Gastroesophageal sphincter (tissue), 4 donors: ENCODE measurements at regions not wholly inside any gene's neighbourhood (a gene's known extent, or its start where the extent isn't known, plus 50 kb on each side); places are given as distances from the start of the nearest gene placed in this dataset.

Source experiments
- ATAC-seq: fragments of 150-250 bp; one replicate; pipeline ENCODE4 v1.9.1; 2016; ENCODE audit warnings: mild to moderate bottlenecking, moderate library complexity
- H3K27ac ChIP-seq, 4 donors: fragments of 200-600 bp; sonication (generic) in 3 of 4; 1 replicate in 3 of 4; 2 replicates in 1 of 4; pipeline ENCODE4 v1.5.1; 2016 to 2019
- H3K27me3 ChIP-seq: fragments of 200-600 bp; sonication (generic); one replicate; pipeline ENCODE4 v1.5.1; 2019
- H3K36me3 ChIP-seq, 2 donors: fragments of 200-600 bp; sonication (generic); one replicate each; pipeline ENCODE4 v1.5.1; 2019; ENCODE audit warnings: control low read depth in 1 of 2
- H3K4me1 ChIP-seq, 3 donors: fragments of 200-600 bp; sonication (generic); 1 replicate in 2 of 3; 2 replicates in 1 of 3; pipeline ENCODE4 v1.5.1; 2016 to 2019; ENCODE audit warnings: control low read depth in 2 of 3
- H3K4me3 ChIP-seq, 2 donors: fragments of 200-600 bp; sonication (generic); one replicate each; pipeline ENCODE4 v1.5.1; 2019; ENCODE audit warnings: mild to moderate bottlenecking in 1 of 2, moderate library complexity in 1 of 2
- H3K9me3 ChIP-seq, 3 donors: fragments of 200-600 bp; sonication (generic); one replicate each; pipeline ENCODE4 v1.5.1; 2017 to 2019; ENCODE audit warnings: control low read depth in 2 of 3
- EP300 ChIP-seq: sonication (generic); formaldehyde crosslinking; IDR thresholded peaks from one replicate; pipeline ENCODE4 v1.6.1; 2017; ENCODE audit warnings: antibody characterized with exemption, mild to moderate bottlenecking
- POLR2A ChIP-seq, 2 donors: fragments of 450-650 bp; IDR thresholded peaks; one replicate each; pipeline ENCODE4 v1.6.1; 2017; ENCODE audit warnings: antibody characterized with exemption in 2 of 2, mild to moderate bottlenecking in 2 of 2, moderate library complexity in 1 of 2
- POLR2AphosphoS5 ChIP-seq: sonication (generic); formaldehyde crosslinking; IDR thresholded peaks from one replicate; pipeline ENCODE4 v1.6.1; 2017; ENCODE audit warnings: antibody characterized with exemption
- WGBS, 2 donors: methylation state at CpG; one replicate each; pipeline ENCODE4 v1.1.5; 2018; ENCODE audit warnings: low coverage in 1 of 2; 5-methylcytosine and 5-hydroxymethylcytosine counted together
- TF ChIP-seq, protein P1 (sequence below), 4 experiments: fragments of 200-600 bp in 2 of 4; fragments of 450-650 bp in 2 of 4; sonication (generic) in 1 of 4; IDR thresholded peaks; one replicate each; pipeline ENCODE4 v1.5.1; 2017 to 2019; ENCODE audit warnings: antibody characterized with exemption in 4 of 4, mild to moderate bottlenecking in 2 of 4, moderate library complexity in 2 of 4

DNA sequence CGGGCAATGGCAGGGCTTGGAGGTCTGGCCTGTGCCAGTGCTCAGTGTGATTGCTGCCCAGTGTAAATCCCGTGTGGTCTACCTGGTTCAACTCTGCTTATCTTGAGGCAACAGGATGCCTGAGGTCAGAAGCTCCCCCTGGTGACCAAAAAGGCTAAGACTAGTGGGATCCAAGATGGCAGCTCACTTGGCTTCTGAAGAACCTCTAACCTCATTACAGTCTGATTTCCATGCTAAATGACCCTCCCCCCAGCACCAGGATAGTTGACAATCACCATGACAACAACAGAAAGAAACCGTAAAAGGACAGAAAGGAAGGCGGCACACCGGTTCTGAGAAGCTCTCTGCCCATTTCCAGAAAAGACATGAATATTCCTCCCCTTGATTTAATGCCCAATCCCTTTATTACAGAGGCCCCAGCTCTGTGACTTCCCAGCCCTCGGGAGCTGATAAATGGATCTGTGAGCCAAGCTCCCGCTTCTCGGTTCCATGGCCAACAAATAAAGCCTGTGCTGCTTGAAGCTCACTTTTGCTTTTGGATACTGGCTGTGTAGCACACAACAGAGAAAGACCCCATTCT, 398.4 kb downstream of the CTTN start:
- peaks cover 0 to 29% (median 0%) of the 10 kb centered on the region in 3 donors for H3K9me3 ChIP-seq
- 80 to 81% methylated on average over 3 to 4 of the region's 8 CpGs for WGBS, 2 donors
- TF ChIP-seq POLR2AphosphoS5 (no peak), POLR2A (IDR thresholded peaks at IDR 0.05) (no peak), EP300 (no peak)
- TF ChIP-seq, protein P1, sequence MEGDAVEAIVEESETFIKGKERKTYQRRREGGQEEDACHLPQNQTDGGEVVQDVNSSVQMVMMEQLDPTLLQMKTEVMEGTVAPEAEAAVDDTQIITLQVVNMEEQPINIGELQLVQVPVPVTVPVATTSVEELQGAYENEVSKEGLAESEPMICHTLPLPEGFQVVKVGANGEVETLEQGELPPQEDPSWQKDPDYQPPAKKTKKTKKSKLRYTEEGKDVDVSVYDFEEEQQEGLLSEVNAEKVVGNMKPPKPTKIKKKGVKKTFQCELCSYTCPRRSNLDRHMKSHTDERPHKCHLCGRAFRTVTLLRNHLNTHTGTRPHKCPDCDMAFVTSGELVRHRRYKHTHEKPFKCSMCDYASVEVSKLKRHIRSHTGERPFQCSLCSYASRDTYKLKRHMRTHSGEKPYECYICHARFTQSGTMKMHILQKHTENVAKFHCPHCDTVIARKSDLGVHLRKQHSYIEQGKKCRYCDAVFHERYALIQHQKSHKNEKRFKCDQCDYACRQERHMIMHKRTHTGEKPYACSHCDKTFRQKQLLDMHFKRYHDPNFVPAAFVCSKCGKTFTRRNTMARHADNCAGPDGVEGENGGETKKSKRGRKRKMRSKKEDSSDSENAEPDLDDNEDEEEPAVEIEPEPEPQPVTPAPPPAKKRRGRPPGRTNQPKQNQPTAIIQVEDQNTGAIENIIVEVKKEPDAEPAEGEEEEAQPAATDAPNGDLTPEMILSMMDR (IDR thresholded peaks at IDR 0.05) = no peak
- H3K4me1 ChIP-seq = no peaks in the 10 kb centered on the region
- no peak for ATAC-seq
- peaks cover 0 to 15% of the 10 kb centered on the region in 2 donors for H3K36me3 ChIP-seq
- H3K27ac ChIP-seq = no peak overlapping the region
- H3K4me3 ChIP-seq = no peak overlapping the region
- H3K27me3 ChIP-seq = no peaks in the 10 kb centered on the region

DNA sequence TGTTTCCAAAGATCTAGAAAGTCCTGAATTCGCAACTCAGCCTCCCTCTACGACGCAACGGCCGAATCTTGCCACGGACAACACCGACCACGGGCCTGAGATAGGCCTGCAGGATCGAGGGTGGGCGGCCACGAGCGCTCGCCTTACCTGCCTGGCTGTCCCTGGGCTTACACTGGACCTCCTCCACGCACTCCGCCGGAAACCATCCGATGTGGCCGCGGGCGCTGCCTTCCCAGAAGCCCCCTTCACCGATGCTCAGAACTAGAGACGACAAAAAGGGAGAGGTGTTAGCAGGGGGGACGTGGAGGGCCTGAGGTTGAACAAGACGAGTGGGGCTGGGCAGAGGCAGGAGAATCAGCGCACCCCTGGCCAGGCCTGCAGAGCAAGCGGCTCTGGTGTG, 400.0 kb downstream of the CTTN start:
- Histone ChIP-seq H3K4me3 (no peak overlapping the region), H3K27ac (no peak overlapping the region), H3K27me3 (no peaks in the 10 kb centered on the region), H3K4me1 (no peaks in the 10 kb centered on the region), H3K9me3 (peaks cover 0 to 17% (median 0%) of the 10 kb centered on the region in 3 donors), H3K36me3 (peaks cover 0 to 15% of the 10 kb centered on the region in 2 donors)
- 85 to 100% methylated on average over 1 to 22 of the region's 26 CpGs for WGBS, 2 donors
- no peak for ATAC-seq
- TF ChIP-seq, protein P1 (IDR thresholded peaks at IDR 0.05) = no peak
- no peak for TF ChIP-seq POLR2A (IDR thresholded peaks at IDR 0.05)
- no peak for TF ChIP-seq POLR2AphosphoS5
- no peak for TF ChIP-seq EP300

DNA sequence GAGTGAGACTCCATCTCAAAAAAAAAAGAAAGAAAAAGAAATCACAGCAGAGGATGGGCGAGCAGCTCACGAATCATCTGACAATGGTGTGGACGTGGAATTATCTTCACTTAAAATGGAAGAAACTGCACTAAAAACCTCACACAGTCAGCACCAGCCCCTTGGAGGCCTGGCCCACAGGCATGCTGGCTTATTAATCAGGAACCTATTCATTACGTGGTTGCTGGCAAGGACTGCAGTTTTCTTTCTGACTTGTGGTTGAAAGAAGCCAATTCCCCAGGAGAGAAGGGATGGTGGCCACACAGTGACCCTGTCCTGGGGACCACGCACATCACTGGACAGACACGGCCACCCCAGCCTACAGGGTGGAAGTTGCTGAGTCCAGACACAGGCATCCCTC, 401.1 kb downstream of the CTTN start:
- H3K4me1 ChIP-seq = no peaks in the 10 kb centered on the region
- H3K36me3 ChIP-seq = peaks cover 0 to 19% of the 10 kb centered on the region in 2 donors
- no peak overlapping the region for H3K27ac ChIP-seq
- WGBS, 2 donors = 14 to 75% methylated on average over 1 to 3 of the region's 6 CpGs
- H3K4me3 ChIP-seq = no peak overlapping the region
- no peak for TF ChIP-seq EP300
- H3K27me3 ChIP-seq = no peaks in the 10 kb centered on the region
- ATAC-seq = no peak
- H3K9me3 ChIP-seq = peaks cover 0 to 6% (median 0%) of the 10 kb centered on the region in 3 donors

DNA sequence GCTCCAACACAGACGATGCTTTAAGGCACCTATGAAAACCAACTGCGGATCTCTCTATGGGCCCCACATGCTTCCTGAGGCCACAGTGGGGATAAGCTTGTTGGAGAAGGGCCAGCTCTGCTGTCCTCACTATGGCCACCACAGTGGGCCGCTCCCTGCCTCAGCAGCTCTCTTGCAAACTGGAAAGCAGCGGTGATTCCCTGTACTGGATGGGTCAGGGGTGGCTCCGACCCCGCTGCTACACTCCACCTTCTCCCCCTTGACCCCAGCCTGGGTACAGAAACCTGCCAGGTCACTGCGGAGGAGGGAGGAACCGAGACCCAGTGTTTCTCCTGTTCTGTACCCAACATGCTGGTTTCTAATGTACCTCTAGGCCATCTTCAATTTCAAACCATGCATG, 403.9 kb downstream of the CTTN start:
- 90 to 93% methylated on average over 2 to 5 of the region's 8 CpGs for WGBS, 2 donors
- H3K36me3 ChIP-seq = peaks cover 0 to 37% of the 10 kb centered on the region in 2 donors
- no peaks in the 10 kb centered on the region for H3K27me3 ChIP-seq
- no peak for TF ChIP-seq POLR2A (IDR thresholded peaks at IDR 0.05)
- no peak for TF ChIP-seq EP300
- TF ChIP-seq, protein P1 (IDR thresholded peaks at IDR 0.05) = no peak
- TF ChIP-seq POLR2AphosphoS5 = no peak
- no peak overlapping the region for H3K4me3 ChIP-seq
- no peaks in the 10 kb centered on the region for H3K4me1 ChIP-seq
- no peaks in the 10 kb centered on the region for H3K9me3 ChIP-seq
- no peak for ATAC-seq
- no peak overlapping the region for H3K27ac ChIP-seq

DNA sequence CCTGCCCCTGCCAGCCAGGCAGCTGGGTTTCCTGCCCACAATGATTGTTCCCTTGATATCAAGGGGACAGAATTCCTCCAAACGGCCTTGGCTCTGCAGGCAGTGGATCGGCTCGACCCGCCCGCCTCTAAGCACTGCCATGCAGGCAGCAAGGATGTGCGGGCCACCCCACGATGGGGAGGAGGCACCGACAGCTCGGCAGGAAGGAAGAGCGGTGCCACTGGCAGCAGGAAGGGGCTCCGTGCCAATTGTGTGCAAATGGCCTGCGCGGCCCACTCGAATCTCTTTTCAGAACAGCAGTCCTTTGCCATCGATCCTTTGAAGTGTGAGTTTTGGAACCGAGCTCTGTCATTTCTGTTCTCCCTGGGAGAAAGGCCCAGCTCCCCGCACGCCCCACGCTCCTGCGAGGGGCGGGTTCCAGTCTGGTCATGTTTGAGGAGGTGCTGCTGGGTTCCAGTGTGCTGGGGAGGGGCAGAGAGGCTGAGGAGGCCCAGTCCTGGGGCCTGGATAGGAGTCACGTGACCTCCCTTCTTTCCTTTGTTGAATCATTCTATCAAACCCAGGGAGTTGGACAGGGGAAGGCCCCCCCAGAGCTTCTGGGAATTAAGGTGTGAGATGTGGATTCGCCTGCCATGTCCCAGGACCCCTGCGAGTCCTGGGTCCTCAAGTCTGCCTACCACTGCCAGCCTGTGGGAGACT, 406.0 kb downstream of the CTTN start:
- H3K4me3 ChIP-seq = no peak overlapping the region
- no peak for TF ChIP-seq EP300
- TF ChIP-seq, protein P1 (IDR thresholded peaks at IDR 0.05) = no peak
- no peak for TF ChIP-seq POLR2AphosphoS5
- no peak for TF ChIP-seq POLR2A (IDR thresholded peaks at IDR 0.05)
- no peaks in the 10 kb centered on the region for H3K27me3 ChIP-seq
- ATAC-seq = no peak
- no peak overlapping the region for H3K27ac ChIP-seq
- WGBS, 2 donors = 94% methylated on average over 6 of the region's 24 CpGs; no CpG with 5 or more reads in 1 of the 2 donors
- no peaks in the 10 kb centered on the region for H3K4me1 ChIP-seq
- H3K9me3 ChIP-seq = no peaks in the 10 kb centered on the region
- peaks cover 0 to 23% of the 10 kb centered on the region in 2 donors for H3K36me3 ChIP-seq
